HG02852 (cell line): ENCODE measurements at regions not wholly inside any gene's neighbourhood (a gene's known extent, or its start where the extent isn't known, plus 50 kb on each side); places are given as distances from the start of the nearest gene placed in this dataset.
"Not testable (repeated sequence)": the region's sequence is repeated elsewhere in the genome, so short reads cannot be mapped to it uniquely, and the experiment has no call there.

Source experiments
- ATAC-seq: cut with Tn5 transposase; IDR thresholded peaks from one replicate; pipeline ENCODE4 v1.9.1; 2021; ENCODE audit warnings: mild to moderate bottlenecking, moderate library complexity; ENCODE audit not compliant: unreplicated experiment

GRCh38 chr7:156590212-156590611 is 50.4 kb upstream of the RNF32 start:
- no peak for ATAC-seq

- no peak for ATAC-seq
These were observed 50.8 kb upstream of the RNF32 start for GRCh38 chr7:156589808-156590207.

GRCh38 chr7:156585926-156586325 is 54.6 kb upstream of the RNF32 start:
- no peak for ATAC-seq

GRCh38 chr7:156585025-156585648 is 55.4 kb upstream of the RNF32 start:
- ATAC-seq: no peak

GRCh38 chr7:156582591-156583123 is 57.9 kb upstream of the RNF32 start:
- ATAC-seq: no peak

GRCh38 chr7:156580036-156580435 is 60.5 kb upstream of the RNF32 start:
- ATAC-seq: no peak

- no peak for ATAC-seq
These were observed 61.0 kb upstream of the RNF32 start for GRCh38 chr7:156579566-156579965.

GRCh38 chr7:156578978-156579430 is 61.6 kb upstream of the RNF32 start:
- no peak for ATAC-seq

- no peak for ATAC-seq
These were observed 62.0 kb upstream of the RNF32 start for GRCh38 chr7:156578578-156578940.

- ATAC-seq: no peak
These were observed 62.7 kb upstream of the RNF32 start for GRCh38 chr7:156577645-156578577.

GRCh38 chr7:156576216-156577058 is 64.1 kb upstream of the RNF32 start:
- no peak for ATAC-seq

GRCh38 chr7:156568258-156568657 is 72.3 kb upstream of the RNF32 start:
- no peak for ATAC-seq

GRCh38 chr7:156566812-156567549 is 73.6 kb upstream of the RNF32 start:
- no peak for ATAC-seq

- not testable (repeated sequence) for ATAC-seq
These were observed 75.6 kb upstream of the RNF32 start for GRCh38 chr7:156565002-156565401.

GRCh38 chr7:156560696-156561095 is 79.9 kb upstream of the RNF32 start:
- ATAC-seq: no peak

GRCh38 chr7:156560075-156560474 is 80.5 kb upstream of the RNF32 start:
- ATAC-seq: no peak

- ATAC-seq: no peak
These were observed 81.6 kb upstream of the RNF32 start for GRCh38 chr7:156559001-156559400.

- ATAC-seq: no peak
These were observed 82.4 kb upstream of the RNF32 start for GRCh38 chr7:156558198-156558597.

- ATAC-seq: no peak
These were observed 84.5 kb upstream of the RNF32 start for GRCh38 chr7:156556083-156556482.

- no peak for ATAC-seq
These were observed 86.1 kb upstream of the RNF32 start for GRCh38 chr7:156554488-156554887.
